Erythroblast (primary cell): ENCODE measurements at regions not wholly inside any gene's neighbourhood (a gene's known extent, or its start where the extent isn't known, plus 50 kb on each side); places are given as distances from the start of the nearest gene placed in this dataset.

ENCODE experiments used
- GATA1 ChIP-seq: IDR thresholded peaks from 2 replicates; pipeline ENCODE4 v1.6.1; 2011; ENCODE audit warnings: low read depth, mild to moderate bottlenecking, control low read depth, low read length, moderate library complexity
- POLR2A ChIP-seq: IDR thresholded peaks from 2 replicates; pipeline ENCODE4 v1.6.1; 2011; ENCODE audit warnings: mild to moderate bottlenecking, low read length

DNA sequence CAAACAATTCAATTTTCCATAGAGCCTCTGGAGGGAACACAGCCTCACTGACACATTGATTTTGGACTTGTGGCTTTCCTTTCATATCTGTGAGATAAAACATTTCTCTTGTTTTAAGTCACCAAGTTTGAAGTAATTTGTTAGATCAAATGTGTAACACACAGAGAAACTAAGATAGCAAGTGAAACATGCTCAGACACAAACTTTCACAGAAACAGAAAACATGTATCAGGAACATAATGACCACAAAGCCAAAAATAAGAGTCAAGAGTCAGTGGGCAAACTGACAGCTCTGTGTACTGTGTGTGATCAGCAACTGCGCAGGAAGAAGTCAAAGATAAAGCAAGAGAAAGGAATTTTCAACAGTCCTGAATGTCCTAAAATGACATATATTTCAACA is 1237.5 kb downstream of the AMY1C start:
- TF ChIP-seq POLR2A (no peak), GATA1 (no peak)
